HG03439 (cell line): ENCODE measurements at regions not wholly inside any gene's neighbourhood (a gene's known extent, or its start where the extent isn't known, plus 50 kb on each side); places are given as distances from the start of the nearest gene placed in this dataset.
"Not testable (repeated sequence)": the region's sequence is repeated elsewhere in the genome, so short reads cannot be mapped to it uniquely, and the experiment has no call there.

Experiments
- ATAC-seq: cut with Tn5 transposase; IDR thresholded peaks from one replicate; pipeline ENCODE4 v1.9.1; 2021; ENCODE audit warnings: mild to moderate bottlenecking, moderate library complexity; ENCODE audit not compliant: unreplicated experiment

GRCh38 chr13:81382246-81382645 lies 1041.3 kb upstream of the SPRY2 start:
- no peak for ATAC-seq

GRCh38 chr13:81381560-81381959 lies 1040.6 kb upstream of the SPRY2 start:
- no peak for ATAC-seq

- no peak for ATAC-seq
These were observed 1038.3 kb upstream of the SPRY2 start for GRCh38 chr13:81379183-81379582.

- ATAC-seq: no peak
These were observed 1037.0 kb upstream of the SPRY2 start for GRCh38 chr13:81377921-81378320.

- ATAC-seq: no peak
These were observed 1034.8 kb upstream of the SPRY2 start for GRCh38 chr13:81375709-81376108.

GRCh38 chr13:81362711-81363110 lies 1021.8 kb upstream of the SPRY2 start:
- not testable (repeated sequence) for ATAC-seq

GRCh38 chr13:81350056-81350455 lies 1009.1 kb upstream of the SPRY2 start:
- ATAC-seq: no peak

GRCh38 chr13:81340118-81341069 lies 999.5 kb upstream of the SPRY2 start:
- ATAC-seq: not testable (repeated sequence)

GRCh38 chr13:81339666-81340065 lies 998.7 kb upstream of the SPRY2 start:
- not testable (repeated sequence) for ATAC-seq

GRCh38 chr13:81334481-81334880 lies 993.6 kb upstream of the SPRY2 start:
- no peak for ATAC-seq

- no peak for ATAC-seq
These were observed 986.0 kb upstream of the SPRY2 start for GRCh38 chr13:81326913-81327312.

- ATAC-seq: no peak
These were observed 979.6 kb upstream of the SPRY2 start for GRCh38 chr13:81320516-81320915.

GRCh38 chr13:81319351-81319750 lies 978.4 kb upstream of the SPRY2 start:
- ATAC-seq: no peak

- no peak for ATAC-seq
These were observed 977.5 kb upstream of the SPRY2 start for GRCh38 chr13:81318231-81319019.

GRCh38 chr13:81314461-81314860 lies 973.5 kb upstream of the SPRY2 start:
- no peak for ATAC-seq

GRCh38 chr13:81305928-81306327 lies 965.0 kb upstream of the SPRY2 start:
- no peak for ATAC-seq

GRCh38 chr13:81304121-81304659 lies 963.3 kb upstream of the SPRY2 start:
- ATAC-seq: no peak

GRCh38 chr13:81302677-81303076 lies 961.8 kb upstream of the SPRY2 start:
- ATAC-seq: no peak

GRCh38 chr13:81302125-81302524 lies 961.2 kb upstream of the SPRY2 start:
- ATAC-seq: no peak

GRCh38 chr13:81295177-81295576 lies 954.3 kb upstream of the SPRY2 start:
- no peak for ATAC-seq

GRCh38 chr13:81293594-81294164 lies 952.8 kb upstream of the SPRY2 start:
- ATAC-seq: no peak
